Iris pigment epithelial cell (primary cell): ENCODE measurements at regions not wholly inside any gene's neighbourhood (a gene's known extent, or its start where the extent isn't known, plus 50 kb on each side); places are given as distances from the start of the nearest gene placed in this dataset.

Experiments
- DNase-seq: peaks from one replicate; pipeline ENCODE4 v3.0.0-alpha.2; 2011; ENCODE audit warnings: low read depth

- no peak for DNase-seq
Observed at GRCh38 chrX:26032111-26032912, 105.8 kb upstream of the MAGEB18 start.

- DNase-seq: no peak
Observed at GRCh38 chrX:26037367-26037766, 100.8 kb upstream of the MAGEB18 start.

- DNase-seq: no peak
Observed at GRCh38 chrX:26050099-26050498, 88.0 kb upstream of the MAGEB18 start.

DNA sequence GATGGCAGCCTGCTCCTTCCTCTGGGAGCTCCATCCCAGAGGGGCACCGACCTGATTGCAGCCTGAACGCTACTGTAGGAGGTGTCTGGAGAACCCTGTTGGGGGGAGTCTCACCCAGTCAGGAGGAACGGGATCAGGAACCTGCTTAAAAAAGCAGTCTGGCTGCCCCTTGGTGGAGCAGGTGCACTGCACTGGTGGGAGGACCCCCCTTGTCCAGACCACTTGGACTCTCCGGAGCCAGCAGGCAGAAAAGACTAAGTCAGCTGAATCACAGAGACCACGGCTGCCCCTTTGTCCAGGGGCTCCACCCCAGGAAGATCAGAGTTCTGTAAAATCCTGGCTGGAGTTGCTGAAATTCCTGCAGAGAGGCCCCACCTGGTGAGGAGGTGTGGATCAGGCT is 67.3 kb upstream of the MAGEB18 start:
- DNase-seq: no peak

GRCh38 chrX:26071618-26072017 is 66.5 kb upstream of the MAGEB18 start:
- DNase-seq: no peak

GRCh38 chrX:26083093-26083492 is 55.0 kb upstream of the MAGEB18 start:
- DNase-seq: no peak
